ENCODE measurements at regions not wholly inside any gene's neighbourhood (a gene's known extent, or its start where the extent isn't known, plus 50 kb on each side); places are given as distances from the start of the nearest gene placed in this dataset.

DNA sequence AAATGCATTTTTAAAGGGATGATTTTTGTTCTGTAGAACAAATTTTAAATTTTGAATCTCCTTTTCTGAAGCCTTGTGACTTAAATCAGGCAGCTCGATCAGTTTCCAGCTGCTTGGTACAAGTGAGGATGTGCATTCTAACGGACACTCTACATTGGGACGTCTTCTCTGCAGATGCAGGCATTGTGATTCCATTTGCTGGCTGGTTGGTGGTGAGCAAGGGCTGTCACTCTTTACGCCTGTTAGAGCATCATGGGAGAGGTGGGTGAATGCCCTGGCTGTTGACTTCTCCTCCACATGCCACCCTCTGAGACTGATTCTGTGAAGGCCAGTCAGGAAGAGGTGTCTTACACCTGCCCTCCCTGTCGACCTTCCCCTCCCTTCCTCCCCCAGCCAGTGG lies 240.5 kb upstream of the RNF32 start:
- TF ChIP-seq, protein P1, sequence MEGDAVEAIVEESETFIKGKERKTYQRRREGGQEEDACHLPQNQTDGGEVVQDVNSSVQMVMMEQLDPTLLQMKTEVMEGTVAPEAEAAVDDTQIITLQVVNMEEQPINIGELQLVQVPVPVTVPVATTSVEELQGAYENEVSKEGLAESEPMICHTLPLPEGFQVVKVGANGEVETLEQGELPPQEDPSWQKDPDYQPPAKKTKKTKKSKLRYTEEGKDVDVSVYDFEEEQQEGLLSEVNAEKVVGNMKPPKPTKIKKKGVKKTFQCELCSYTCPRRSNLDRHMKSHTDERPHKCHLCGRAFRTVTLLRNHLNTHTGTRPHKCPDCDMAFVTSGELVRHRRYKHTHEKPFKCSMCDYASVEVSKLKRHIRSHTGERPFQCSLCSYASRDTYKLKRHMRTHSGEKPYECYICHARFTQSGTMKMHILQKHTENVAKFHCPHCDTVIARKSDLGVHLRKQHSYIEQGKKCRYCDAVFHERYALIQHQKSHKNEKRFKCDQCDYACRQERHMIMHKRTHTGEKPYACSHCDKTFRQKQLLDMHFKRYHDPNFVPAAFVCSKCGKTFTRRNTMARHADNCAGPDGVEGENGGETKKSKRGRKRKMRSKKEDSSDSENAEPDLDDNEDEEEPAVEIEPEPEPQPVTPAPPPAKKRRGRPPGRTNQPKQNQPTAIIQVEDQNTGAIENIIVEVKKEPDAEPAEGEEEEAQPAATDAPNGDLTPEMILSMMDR (conservative IDR thresholded peaks at IDR 0.05 in 1 of 2, IDR thresholded peaks at IDR 0.05 in 1 of 2; ENCODE audit: low read depth in 1 of 2, low read length in 2 of 2), result no peak
- no peak for TF ChIP-seq EZH2 (IDR thresholded peaks at IDR 0.05; ENCODE audit: low read length, missing control alignments)
